ENCODE measurements at regions not wholly inside any gene's neighbourhood (a gene's known extent, or its start where the extent isn't known, plus 50 kb on each side); places are given as distances from the start of the nearest gene placed in this dataset.
A peak's percentile ranks its signal among the peaks of the same experiment; 100 is the strongest.

- TF ChIP-seq ZNF782 (CRISPR knock-in tag; IDR thresholded peaks at IDR 0.05; ENCODE audit: borderline replicate concordance) (no peak), SRSF9 (IDR thresholded peaks at IDR 0.05; ENCODE audit: borderline replicate concordance, insufficient read depth, low read depth, low read length, poor library complexity, severe bottlenecking) (no peak), RAD21 (CRISPR knock-in tag; IDR thresholded peaks at IDR 0.05) (no peak), FUBP1 (CRISPR knock-in tag; IDR thresholded peaks at IDR 0.05; ENCODE audit: borderline replicate concordance) (peak; percentile 92; the same call in 1 of the 2 replicates), CHCHD3 (CRISPR knock-in tag; IDR thresholded peaks at IDR 0.05) (no peak; the same call in 1 of the 2 replicates), ZNF281 (CRISPR knock-in tag; IDR thresholded peaks at IDR 0.05; ENCODE audit: borderline replicate concordance) (peak; percentile 85), ZNF629 (CRISPR knock-in tag; conservative IDR thresholded peaks at IDR 0.05) (no peak), MLXIP (CRISPR knock-in tag; IDR thresholded peaks at IDR 0.05; ENCODE audit: borderline replicate concordance) (no peak), SKI (IDR thresholded peaks at IDR 0.05; ENCODE audit: partially characterized antibody) (peak; percentile 92), RFXANK (CRISPR knock-in tag; IDR thresholded peaks at IDR 0.05) (no peak), ZNF484 (CRISPR knock-in tag; IDR thresholded peaks at IDR 0.05; ENCODE audit: borderline replicate concordance, low read depth) (no peak), PHF5A (CRISPR knock-in tag; IDR thresholded peaks at IDR 0.05; ENCODE audit: low read depth, unreplicated experiment) (no peak), NFE2 (CRISPR knock-in tag; IDR thresholded peaks at IDR 0.05) (no peak), ZNF20 (CRISPR knock-in tag; IDR thresholded peaks at IDR 0.05) (no peak), NFYB (CRISPR knock-in tag; IDR thresholded peaks at IDR 0.05) (no peak), IRX3 (CRISPR knock-in tag; IDR thresholded peaks at IDR 0.05; ENCODE audit: borderline replicate concordance, low read depth) (peak; percentile 48; the same call in 1 of the 2 replicates), GFI1 (CRISPR knock-in tag; IDR thresholded peaks at IDR 0.05; ENCODE audit: borderline replicate concordance) (peak; percentile 99), EEA1 (CRISPR knock-in tag; IDR thresholded peaks at IDR 0.05; ENCODE audit: borderline replicate concordance) (peak; percentile 69; the same call in 1 of the 2 replicates), ATF1 (CRISPR knock-in tag; IDR thresholded peaks at IDR 0.05) (no peak), ZNF572 (CRISPR knock-in tag; IDR thresholded peaks at IDR 0.05) (peak; percentile 87; the same call in 1 of the 2 replicates), ZSCAN29 (CRISPR knock-in tag; conservative IDR thresholded peaks at IDR 0.05) (no peak)
Observed at GRCh38 chr6:167735084-167735950, 91.4 kb upstream of the AFDN start (continued).
